KMS-11 (cell line): ENCODE measurements at regions not wholly inside any gene's neighbourhood (a gene's known extent, or its start where the extent isn't known, plus 50 kb on each side); places are given as distances from the start of the nearest gene placed in this dataset.

Experiments used
- H2AFZ ChIP-seq: fragments of 200-600 bp; sonication (generic); 2 replicates; pipeline ENCODE4 v1.6.1; 2016; ENCODE audit warnings: antibody characterized with exemption, mixed run types, low read depth
- H3K27ac ChIP-seq: fragments of 200-600 bp; sonication (generic); 2 replicates; pipeline ENCODE4 v1.6.1; 2016; ENCODE audit warnings: mild to moderate bottlenecking, mixed run types
- H3K27me3 ChIP-seq: fragments of 200-600 bp; sonication (generic); 2 replicates; pipeline ENCODE4 v1.6.1; 2017; ENCODE audit warnings: mild to moderate bottlenecking, low read depth, mixed run types, moderate library complexity; ENCODE audit not compliant: insufficient read depth
- H3K36me3 ChIP-seq: fragments of 200-600 bp; sonication (generic); 2 replicates; pipeline ENCODE4 v1.6.1; 2017; ENCODE audit warnings: mild to moderate bottlenecking, mixed run types; ENCODE audit not compliant: insufficient read depth
- H3K4me1 ChIP-seq: fragments of 200-600 bp; sonication (generic); 2 replicates; pipeline ENCODE4 v1.6.1; 2016; ENCODE audit warnings: mild to moderate bottlenecking, low read depth, mixed run types; ENCODE audit not compliant: poor library complexity, severe bottlenecking
- H3K4me2 ChIP-seq: fragments of 200-600 bp; sonication (generic); 2 replicates; pipeline ENCODE4 v1.7.0; 2016; ENCODE audit warnings: mild to moderate bottlenecking, mixed run types
- H3K4me3 ChIP-seq: fragments of 200-600 bp; sonication (generic); IDR thresholded peaks from 2 replicates; pipeline ENCODE4 v1.6.1; 2017; ENCODE audit warnings: low read depth, low read length, mixed read lengths; ENCODE audit not compliant: insufficient read depth
- H3K79me2 ChIP-seq: fragments of 200-600 bp; sonication (generic); 2 replicates; pipeline ENCODE4 v1.6.1; 2016; ENCODE audit warnings: low read depth, mixed run types; ENCODE audit not compliant: insufficient read depth
- H3K9ac ChIP-seq: fragments of 200-600 bp; sonication (generic); 2 replicates; pipeline ENCODE4 v1.6.1; 2016; ENCODE audit warnings: mild to moderate bottlenecking, mixed run types
- H4K20me1 ChIP-seq: fragments of 200-600 bp; sonication (generic); 2 replicates; pipeline ENCODE4 v1.6.1; 2016; ENCODE audit warnings: mild to moderate bottlenecking, mixed run types; ENCODE audit not compliant: insufficient read depth
- TF ChIP-seq, protein P1 (sequence below): fragments of 200-600 bp; sonication (generic); conservative IDR thresholded peaks from 2 replicates; pipeline ENCODE4 v1.6.1; 2017; ENCODE audit warnings: low read depth, mild to moderate bottlenecking, antibody characterized with exemption, low read length, moderate library complexity, mixed read lengths

DNA sequence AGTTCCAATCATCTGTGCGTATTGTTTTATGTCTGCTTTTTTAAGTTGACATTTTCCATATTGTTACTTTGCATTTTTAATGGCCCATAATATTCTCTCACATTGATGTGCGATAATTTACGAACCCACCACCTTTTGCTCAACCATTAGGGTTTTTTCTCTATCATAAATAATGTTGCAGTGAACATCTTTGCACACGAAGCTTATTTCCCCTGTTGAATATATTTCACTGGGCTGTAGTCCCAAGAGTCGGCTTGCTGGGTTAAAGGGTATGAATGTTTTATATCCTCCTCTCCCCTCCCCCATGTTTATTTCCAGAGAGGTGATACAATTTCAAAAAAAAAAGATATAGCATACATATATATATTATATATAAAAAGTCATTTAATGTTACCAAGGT lies 272.7 kb upstream of the RGMA start:
- Histone ChIP-seq H3K4me2 (no peak overlapping the region), H2AFZ (no peak overlapping the region), H3K27me3 (no peaks in the 10 kb centered on the region)

GRCh38 chr15:93360976-93361375 lies 272.0 kb upstream of the RGMA start:
- Histone ChIP-seq H3K36me3 (no peaks in the 10 kb centered on the region), H3K4me3 (no peak overlapping the region), H3K27me3 (no peaks in the 10 kb centered on the region), H3K4me1 (no peaks in the 10 kb centered on the region), H3K4me2 (no peak overlapping the region), H2AFZ (no peak overlapping the region), H3K79me2 (no peaks in the 10 kb centered on the region), H4K20me1 (no peaks in the 10 kb centered on the region), H3K27ac (no peak overlapping the region), H3K9ac (no peak overlapping the region)
- TF ChIP-seq, protein P1, sequence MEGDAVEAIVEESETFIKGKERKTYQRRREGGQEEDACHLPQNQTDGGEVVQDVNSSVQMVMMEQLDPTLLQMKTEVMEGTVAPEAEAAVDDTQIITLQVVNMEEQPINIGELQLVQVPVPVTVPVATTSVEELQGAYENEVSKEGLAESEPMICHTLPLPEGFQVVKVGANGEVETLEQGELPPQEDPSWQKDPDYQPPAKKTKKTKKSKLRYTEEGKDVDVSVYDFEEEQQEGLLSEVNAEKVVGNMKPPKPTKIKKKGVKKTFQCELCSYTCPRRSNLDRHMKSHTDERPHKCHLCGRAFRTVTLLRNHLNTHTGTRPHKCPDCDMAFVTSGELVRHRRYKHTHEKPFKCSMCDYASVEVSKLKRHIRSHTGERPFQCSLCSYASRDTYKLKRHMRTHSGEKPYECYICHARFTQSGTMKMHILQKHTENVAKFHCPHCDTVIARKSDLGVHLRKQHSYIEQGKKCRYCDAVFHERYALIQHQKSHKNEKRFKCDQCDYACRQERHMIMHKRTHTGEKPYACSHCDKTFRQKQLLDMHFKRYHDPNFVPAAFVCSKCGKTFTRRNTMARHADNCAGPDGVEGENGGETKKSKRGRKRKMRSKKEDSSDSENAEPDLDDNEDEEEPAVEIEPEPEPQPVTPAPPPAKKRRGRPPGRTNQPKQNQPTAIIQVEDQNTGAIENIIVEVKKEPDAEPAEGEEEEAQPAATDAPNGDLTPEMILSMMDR, result no peak

More for the DNA sequence above, 272.7 kb upstream of the RGMA start:
- Histone ChIP-seq H3K79me2 (no peaks in the 10 kb centered on the region), H3K36me3 (no peaks in the 10 kb centered on the region), H3K9ac (no peak overlapping the region), H3K4me3 (no peak overlapping the region), H3K4me1 (no peaks in the 10 kb centered on the region), H4K20me1 (no peaks in the 10 kb centered on the region), H3K27ac (no peak overlapping the region)
- TF ChIP-seq, protein P1, result no peak

DNA sequence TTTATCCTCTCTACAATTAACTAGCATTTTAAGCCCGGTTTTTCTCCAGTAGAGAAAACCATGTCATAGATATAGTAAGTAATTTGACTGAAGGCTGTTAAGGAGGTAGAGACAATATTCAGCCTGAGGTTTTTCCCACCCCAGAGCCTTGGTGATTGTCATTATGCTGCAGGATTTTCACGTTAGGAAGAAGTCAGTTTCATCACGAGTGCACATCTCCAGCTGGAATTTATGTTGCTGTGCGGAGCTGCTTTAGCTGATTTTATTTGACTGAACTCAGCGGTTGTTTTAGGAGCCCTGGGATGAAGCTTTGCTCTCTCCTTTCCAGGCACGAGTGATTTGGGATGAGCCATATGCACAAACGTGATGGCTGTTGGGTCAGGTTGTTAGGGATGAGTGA lies 271.3 kb upstream of the RGMA start:
- no peak overlapping the region for H2AFZ ChIP-seq
- H3K9ac ChIP-seq, result no peak overlapping the region
- H4K20me1 ChIP-seq, result no peaks in the 10 kb centered on the region
- H3K79me2 ChIP-seq, result no peaks in the 10 kb centered on the region
- TF ChIP-seq, protein P1, result no peak
- no peaks in the 10 kb centered on the region for H3K36me3 ChIP-seq
- no peaks in the 10 kb centered on the region for H3K4me1 ChIP-seq
- no peak overlapping the region for H3K4me2 ChIP-seq
- H3K27ac ChIP-seq, result no peak overlapping the region
- H3K27me3 ChIP-seq, result no peaks in the 10 kb centered on the region
- no peak overlapping the region for H3K4me3 ChIP-seq

DNA sequence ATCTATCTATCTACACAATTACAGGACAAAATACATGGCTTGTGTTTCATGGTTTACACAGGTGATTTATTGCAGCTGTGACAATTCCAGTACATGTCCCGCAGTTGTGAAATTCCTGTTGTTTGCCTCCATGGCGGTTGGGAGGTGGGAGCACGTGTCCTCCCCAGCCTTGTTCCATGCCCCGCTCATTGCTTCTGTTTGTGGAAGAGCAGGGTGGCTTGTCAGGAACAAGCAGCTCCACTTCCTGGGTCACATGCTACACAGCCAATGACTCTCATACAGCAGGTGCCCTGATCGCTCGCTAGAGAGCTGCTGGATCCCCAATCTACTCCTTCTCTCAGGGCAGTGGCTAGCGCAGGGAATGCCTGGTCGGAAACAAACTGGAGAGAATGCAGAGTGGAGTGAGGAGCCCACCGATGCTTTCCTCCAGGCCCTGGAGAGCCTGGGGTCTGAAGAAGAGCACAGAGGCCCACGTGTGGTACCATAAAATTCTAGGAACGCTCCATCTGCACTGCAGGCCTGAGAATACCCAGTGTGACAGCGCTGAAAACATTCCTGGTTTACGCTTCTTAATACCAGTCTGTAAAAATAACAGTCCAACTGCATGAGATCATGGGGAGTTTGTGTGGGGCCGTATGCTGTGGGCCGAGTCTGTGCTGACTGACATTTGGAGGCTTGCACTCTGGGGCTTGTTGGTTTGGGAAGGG lies 270.6 kb upstream of the RGMA start:
- H3K36me3 ChIP-seq, result no peaks in the 10 kb centered on the region
- H3K4me1 ChIP-seq, result no peaks in the 10 kb centered on the region
- H4K20me1 ChIP-seq, result no peaks in the 10 kb centered on the region
- TF ChIP-seq, protein P1, result no peak
- H3K27me3 ChIP-seq, result no peaks in the 10 kb centered on the region
- no peaks in the 10 kb centered on the region for H3K79me2 ChIP-seq
- no peak overlapping the region for H3K4me2 ChIP-seq
- H2AFZ ChIP-seq, result no peak overlapping the region
- no peak overlapping the region for H3K4me3 ChIP-seq
- no peak overlapping the region for H3K9ac ChIP-seq
- H3K27ac ChIP-seq, result no peak overlapping the region
